ENCODE measurements at regions not wholly inside any gene's neighbourhood (a gene's known extent, or its start where the extent isn't known, plus 50 kb on each side); places are given as distances from the start of the nearest gene placed in this dataset.
A peak's percentile ranks its signal among the peaks of the same experiment; 100 is the strongest.

DNA sequence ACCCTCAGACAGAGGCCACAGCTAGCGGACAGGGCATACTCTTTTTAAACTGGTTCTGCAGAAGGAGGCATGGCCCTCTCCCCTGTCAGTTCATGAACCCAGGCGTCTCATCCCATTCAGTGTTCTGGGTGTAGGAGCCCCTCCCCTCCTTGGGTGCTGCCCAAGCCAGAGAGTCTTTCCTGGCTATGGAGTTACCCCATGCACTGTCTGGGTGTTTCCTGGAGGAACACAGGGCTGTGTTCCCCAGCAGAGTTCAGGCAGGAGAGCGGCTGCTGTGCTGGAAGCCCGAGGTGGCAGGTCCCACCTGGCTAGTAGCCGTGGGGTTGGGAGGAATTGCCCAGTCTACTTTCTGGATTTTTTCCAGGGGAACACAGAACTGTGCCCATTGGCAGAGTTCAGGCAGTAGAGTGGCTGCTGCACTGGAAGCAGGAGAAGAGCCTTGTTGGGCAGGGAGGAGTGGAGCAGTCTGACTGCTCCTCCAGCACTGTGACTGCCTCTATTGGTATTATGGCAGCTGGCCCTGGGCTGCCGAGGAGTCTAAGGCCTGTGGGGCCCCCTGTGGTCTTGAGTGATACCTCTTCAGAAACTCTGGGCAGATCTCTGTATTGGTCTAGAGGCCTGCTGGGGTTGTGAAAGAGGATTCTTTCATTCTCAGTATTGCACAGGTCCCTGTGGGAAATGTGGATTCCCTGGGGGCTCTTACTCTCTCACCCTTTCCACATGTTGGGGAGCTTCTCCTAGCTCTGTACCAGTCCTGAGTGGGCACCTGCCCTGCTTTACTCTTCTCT, 168.3 kb downstream of the PCDH20 start:
- H3K56ac ChIP-seq (replicated peaks; ENCODE audit: insufficient read length, low read depth, low read length), result no peak overlapping the region
- no peak overlapping the region for H2AK5ac ChIP-seq (ENCODE audit: low read depth, low read length)
- no peak overlapping the region for H4K5ac ChIP-seq (ENCODE audit: insufficient read length, low read depth, low read length)
- H2BK5ac ChIP-seq (ENCODE audit: low read depth, low read length), result peak overlapping the region; percentile 54
- no peak overlapping the region for H3K23ac ChIP-seq (ENCODE audit: insufficient read length)
- WGBS, 2 experiments (ENCODE audit: extremely low coverage in 1 of 2, insufficient coverage in 1 of 2, insufficient read length in 1 of 2, insufficient replicate concordance in 2 of 2, low coverage in 1 of 2, low lambda C conversion rate in 2 of 2, missing lambda C conversion rate in 1 of 2), result 79% methylated on average over 6 of the region's 6 CpGs; no CpG with 5 or more reads in 1 of the 2 experiments
- H3K27ac ChIP-seq (ENCODE audit: low read depth, low read length), result no peak overlapping the region
- no peak overlapping the region for H3K4me2 ChIP-seq (ENCODE audit: insufficient read depth in 1 of 2, low read depth in 2 of 2, low read length in 2 of 2)
- no peak overlapping the region for H3K18ac ChIP-seq (ENCODE audit: extremely low read depth, low read length)
- no peaks in the 10 kb centered on the region for H4K20me1 ChIP-seq (replicated peaks in 1 of 2; ENCODE audit: control insufficient read depth in 1 of 2, insufficient read depth in 2 of 2, low read length in 2 of 2)
- peak in 1 of 2 experiments; percentile 46 for DNase-seq (ENCODE audit: low read depth in 1 of 2, low spot score in 2 of 2)
- POLR2A ChIA-PET (ENCODE audit: partially characterized antibody), result no interaction called here
- TF ChIP-seq TAF7 (optimal IDR thresholded peaks at IDR 0.05; ENCODE audit: borderline replicate concordance, low read depth, low read length), result no peak
- TF ChIP-seq YY1 (IDR thresholded peaks at IDR 0.05; ENCODE audit: low read depth, low read length), result no peak
- TF ChIP-seq EZH2 (IDR thresholded peaks at IDR 0.05; ENCODE audit: low read depth, low read length, severe bottlenecking), result no peak
- no peak for TF ChIP-seq JUND (IDR thresholded peaks at IDR 0.05; ENCODE audit: low read length)
- no peak for TF ChIP-seq SIRT6 (IDR thresholded peaks at IDR 0.05; ENCODE audit: low read length)
- TF ChIP-seq SP4 (IDR thresholded peaks at IDR 0.05; ENCODE audit: low read length), result no peak
- TF ChIP-seq MAFK (IDR thresholded peaks at IDR 0.05; ENCODE audit: low read depth, low read length), result no peak
- no peak for TF ChIP-seq POLR2A (IDR thresholded peaks at IDR 0.05; ENCODE audit: control extremely low read depth in 1 of 2, low read depth in 2 of 2, low read length in 2 of 2)
- no peak for TF ChIP-seq SUZ12 (IDR thresholded peaks at IDR 0.05; ENCODE audit: low read length)
- no peak for TF ChIP-seq SP2 (IDR thresholded peaks at IDR 0.05; ENCODE audit: low read length)
- TF ChIP-seq EGR1 (IDR thresholded peaks at IDR 0.05; ENCODE audit: borderline replicate concordance, low read depth, low read length), result no peak
- TF ChIP-seq KDM1A (IDR thresholded peaks at IDR 0.05; ENCODE audit: borderline replicate concordance, low read length), result no peak
- H3K79me2 ChIP-seq (ENCODE audit: control insufficient read depth in 1 of 2, insufficient read depth in 2 of 2, low read length in 2 of 2), result no peaks in the 10 kb centered on the region
- no peak overlapping the region for H2BK120ac ChIP-seq (replicated peaks; ENCODE audit: low read depth, low read length)
- no peak overlapping the region for H3K4me3 ChIP-seq (ENCODE audit: extremely low read depth in 1 of 4, insufficient read depth in 2 of 4, low read depth in 3 of 4, low read length in 4 of 4)
- no peak overlapping the region for H3K14ac ChIP-seq (ENCODE audit: insufficient read length)
- H3K27me3 ChIP-seq (replicated peaks in 1 of 4; ENCODE audit: control insufficient read depth in 3 of 4, extremely low read depth in 1 of 4, insufficient read depth in 3 of 4, low read length in 3 of 4), result no peaks in the 10 kb centered on the region
- peak overlapping the region; percentile 68 for H4K8ac ChIP-seq (ENCODE audit: extremely low read depth, insufficient read depth, low read length)
- no peaks in the 10 kb centered on the region for H3K23me2 ChIP-seq (ENCODE audit: low read depth, low read length)
- no peak for FAIRE-seq
- no peak overlapping the region for H4K91ac ChIP-seq (replicated peaks; ENCODE audit: insufficient read length, low read length)
- no peak overlapping the region for H3K4ac ChIP-seq (replicated peaks; ENCODE audit: insufficient read length, low read depth, low read length)
- no peak overlapping the region for H2AFZ ChIP-seq (ENCODE audit: low read length)
- no peaks in the 10 kb centered on the region for H3K36me3 ChIP-seq (ENCODE audit: control insufficient read depth in 2 of 4, insufficient read depth in 4 of 4, low read length in 3 of 4)
- H2BK20ac ChIP-seq (ENCODE audit: low read length), result peak overlapping the region; percentile 55; the same call in 1 of the 2 replicates
- peak overlapping the region; percentile 81 for H2BK12ac ChIP-seq (ENCODE audit: low read depth, low read length)
- no peak overlapping the region for H2BK15ac ChIP-seq (ENCODE audit: low read length)
- H3K4me1 ChIP-seq (replicated peaks in 1 of 4; ENCODE audit: control insufficient read depth in 3 of 4, insufficient read depth in 4 of 4, low read length in 3 of 4), result peaks cover 1 to 7% (median 3%) of the 10 kb centered on the region in 4 experiments; a peak in 4 of 7 replicates
- CTCF ChIA-PET (ENCODE audit: partially characterized antibody), result interaction anchor here (1.0 to 2.5 kb wide), 2 partner anchors 9 to 122 kb away, joined by 5 to 22 read pairs; no protein-coding TSS in a partner anchor
- no peak overlapping the region for H3K9ac ChIP-seq (replicated peaks in 1 of 4; ENCODE audit: extremely low read depth in 1 of 4, low read depth in 3 of 4, low read length in 3 of 4)
- H3K79me1 ChIP-seq (ENCODE audit: low read depth, low read length), result no peaks in the 10 kb centered on the region
- H3K9me3 ChIP-seq (ENCODE audit: insufficient read depth in 2 of 2, low read depth in 1 of 2, low read length in 1 of 2), result no peaks in the 10 kb centered on the region
